Erythroblast (primary cell): ENCODE measurements at regions not wholly inside any gene's neighbourhood (a gene's known extent, or its start where the extent isn't known, plus 50 kb on each side); places are given as distances from the start of the nearest gene placed in this dataset.

Experiments used
- GATA1 ChIP-seq: IDR thresholded peaks from 2 replicates; pipeline ENCODE4 v1.6.1; 2011; ENCODE audit warnings: low read depth, mild to moderate bottlenecking, control low read depth, low read length, moderate library complexity
- POLR2A ChIP-seq: IDR thresholded peaks from 2 replicates; pipeline ENCODE4 v1.6.1; 2011; ENCODE audit warnings: mild to moderate bottlenecking, low read length

DNA sequence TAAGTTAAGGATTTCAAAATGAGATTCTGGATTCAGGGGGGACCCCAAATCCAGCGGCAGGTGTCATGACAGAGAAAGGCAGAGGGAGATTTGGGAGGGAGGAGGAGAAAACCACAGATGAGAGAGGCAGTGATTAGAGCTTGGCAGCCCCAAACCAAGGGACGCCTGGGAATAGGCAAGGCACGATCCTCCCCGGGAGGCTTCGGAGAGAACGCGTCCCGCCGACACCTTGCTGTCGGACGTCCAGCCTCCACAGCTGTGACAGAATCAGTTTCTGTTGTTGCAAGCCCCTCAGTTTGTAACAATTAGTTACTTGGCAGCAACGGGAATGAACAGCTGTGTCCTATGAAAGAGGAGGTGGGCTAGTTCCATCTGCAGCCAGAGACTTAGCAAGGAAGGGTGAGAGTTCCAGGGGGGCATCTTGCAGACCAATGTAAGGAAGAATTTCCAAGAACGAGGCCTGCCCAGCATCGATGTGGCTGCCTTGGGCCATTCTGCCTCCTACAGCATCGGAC, 110.7 kb upstream of the SDK2 start:
- TF ChIP-seq POLR2A, result no peak
- no peak for TF ChIP-seq GATA1
